GM10266 (cell line): ENCODE measurements at regions not wholly inside any gene's neighbourhood (a gene's known extent, or its start where the extent isn't known, plus 50 kb on each side); places are given as distances from the start of the nearest gene placed in this dataset.

Experiments
- DNase-seq: peaks from one replicate; pipeline ENCODE4 v3.0.0; 2012; ENCODE audit errors: extremely low spot score
- CTCF ChIP-seq: IDR thresholded peaks from 2 replicates; pipeline ENCODE4 v1.5.1; 2012; ENCODE audit warnings: mild to moderate bottlenecking, low read depth; ENCODE audit not compliant: control insufficient read depth, insufficient read depth; ENCODE audit errors: missing control alignments

DNA sequence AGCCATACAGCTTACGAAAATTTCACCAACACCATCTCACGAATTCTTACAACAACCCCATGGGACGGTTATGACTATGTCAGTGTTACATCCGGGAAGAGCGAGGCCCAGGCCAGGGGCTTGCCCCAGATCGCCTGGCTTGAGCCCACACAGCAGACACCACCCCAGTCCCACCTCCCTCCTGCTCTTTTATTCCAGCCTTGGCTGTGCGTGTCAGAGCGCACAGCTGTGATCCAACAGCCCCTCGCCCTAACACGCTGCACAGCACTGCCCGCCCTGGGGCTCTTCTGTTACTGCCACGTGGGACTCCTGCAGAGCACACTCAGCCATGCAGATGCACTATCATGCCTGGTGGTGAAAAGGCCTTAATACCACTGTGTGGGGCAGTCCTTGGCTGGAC, 127.9 kb downstream of the ENGASE start:
- DNase-seq, result no peak
- no peak for TF ChIP-seq CTCF

- TF ChIP-seq CTCF, result no peak
- no peak for DNase-seq
These were observed 127.1 kb downstream of the ENGASE start for GRCh38 chr17:79201536-79202227.

DNA sequence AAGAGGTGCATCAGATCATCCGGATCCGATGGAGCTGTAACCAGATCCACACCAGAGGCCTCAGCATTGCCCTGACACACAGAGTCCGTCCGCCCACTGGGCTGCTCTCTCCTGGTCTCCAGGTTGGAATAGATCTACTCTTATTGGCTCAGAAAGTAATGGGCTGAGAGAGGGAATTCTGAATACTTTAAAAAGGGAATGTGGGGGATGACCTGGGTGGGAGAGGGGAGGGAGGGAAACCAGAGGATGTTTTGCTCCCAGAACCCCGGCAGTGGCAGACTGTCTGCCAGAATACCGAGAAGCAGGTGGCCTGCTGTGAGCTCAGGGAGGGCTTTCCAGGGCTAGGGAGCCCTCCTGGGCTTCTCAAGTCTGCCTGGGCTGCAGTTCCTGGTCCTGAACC, 126.5 kb downstream of the ENGASE start:
- no peak for TF ChIP-seq CTCF
- no peak for DNase-seq

DNA sequence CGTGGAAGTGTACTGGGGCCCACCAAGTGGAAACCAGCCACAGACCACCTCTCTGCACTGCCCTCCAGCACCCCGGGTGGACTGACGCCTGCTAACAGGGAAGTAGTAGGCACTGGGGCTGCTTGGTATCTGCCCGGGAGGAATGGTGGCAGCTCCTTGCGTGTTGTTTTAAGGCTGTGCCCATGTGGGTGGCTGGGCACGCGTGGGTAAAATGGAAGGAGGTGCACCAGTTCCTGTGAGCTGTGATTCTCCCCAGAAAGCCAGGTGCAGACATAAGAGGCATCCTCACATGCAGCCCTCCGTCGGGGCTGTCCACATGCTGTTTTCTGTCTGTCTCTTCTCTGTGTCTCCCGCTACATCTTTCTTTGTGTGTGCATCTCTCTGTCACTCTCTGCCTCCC, 122.3 kb downstream of the ENGASE start:
- no peak for TF ChIP-seq CTCF
- no peak for DNase-seq

DNA sequence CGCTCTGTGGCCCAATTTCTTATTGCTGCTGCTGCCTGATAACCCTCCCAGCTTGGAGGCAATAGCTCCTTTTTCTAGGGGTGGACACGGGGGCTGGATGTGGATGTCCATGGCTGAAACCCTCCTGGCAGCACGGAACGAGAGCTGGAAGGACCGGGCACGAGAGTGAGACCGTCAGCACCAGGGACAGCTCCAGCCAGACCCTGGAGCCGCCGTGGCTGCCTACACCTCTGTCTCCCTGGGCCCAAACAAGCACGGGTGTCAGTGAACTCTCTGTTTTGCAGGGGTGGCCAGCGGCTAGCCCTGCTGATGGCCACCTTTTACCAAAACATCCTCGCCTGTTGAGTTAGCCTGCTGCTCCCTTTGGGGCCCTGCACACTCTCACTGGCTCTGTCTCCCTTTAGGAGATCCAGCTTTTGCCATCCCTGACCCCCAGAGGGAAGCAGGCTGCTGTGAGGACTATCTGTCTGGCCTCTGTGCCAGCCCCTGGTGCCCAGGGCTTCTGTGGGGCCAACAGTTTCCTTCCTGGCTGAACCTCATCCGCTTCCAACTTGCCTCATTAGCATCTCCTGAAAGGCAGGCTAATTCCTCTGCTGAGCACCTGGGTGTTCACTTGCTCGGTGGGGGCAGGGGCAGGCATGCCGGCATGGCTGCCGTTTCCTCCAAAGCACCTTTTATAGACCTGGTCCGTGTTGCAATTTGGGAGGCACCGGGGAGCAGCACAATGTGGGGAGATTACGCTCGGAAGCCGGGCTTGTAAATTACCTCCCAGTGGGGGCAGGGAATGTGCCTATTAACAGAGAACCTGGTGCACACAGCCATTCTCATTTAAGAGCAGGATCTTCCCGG, 118.1 kb downstream of the ENGASE start:
- DNase-seq, result no peak
- TF ChIP-seq CTCF, result no peak

- DNase-seq, result no peak
These were observed 116.8 kb downstream of the ENGASE start for GRCh38 chr17:79191270-79191934.

More at GRCh38 chr17:79191270-79191934, 116.8 kb downstream of the ENGASE start:
- TF ChIP-seq CTCF, result no peak
